ENCODE measurements at regions not wholly inside any gene's neighbourhood (a gene's known extent, or its start where the extent isn't known, plus 50 kb on each side); places are given as distances from the start of the nearest gene placed in this dataset.

GRCh38 chr3:98980915-98981596, 79.6 kb upstream of the DCBLD2 start:
- DNase-seq, result no peak

DNA sequence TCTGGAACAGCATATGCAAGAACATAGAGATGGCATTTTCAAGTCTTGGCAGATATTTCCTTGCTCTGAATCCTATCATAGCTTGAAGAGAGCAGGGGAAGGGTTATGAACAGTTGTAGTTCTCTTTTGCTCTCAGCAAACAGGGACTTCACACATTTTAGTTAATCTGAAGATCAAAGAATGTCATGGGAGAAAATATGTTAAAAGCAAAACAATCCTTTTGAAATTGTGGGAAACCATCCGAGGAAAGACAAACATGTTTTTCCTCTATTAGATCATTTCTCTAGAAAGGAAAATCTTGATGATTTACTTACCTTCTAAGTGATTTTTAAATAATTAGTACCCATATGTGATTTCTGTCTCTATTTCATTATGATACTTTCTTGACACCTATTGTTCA, 77.8 kb upstream of the DCBLD2 start:
- no peak for DNase-seq

- DNase-seq, result no peak
These were observed 76.7 kb upstream of the DCBLD2 start for GRCh38 chr3:98978068-98978811.

DNA sequence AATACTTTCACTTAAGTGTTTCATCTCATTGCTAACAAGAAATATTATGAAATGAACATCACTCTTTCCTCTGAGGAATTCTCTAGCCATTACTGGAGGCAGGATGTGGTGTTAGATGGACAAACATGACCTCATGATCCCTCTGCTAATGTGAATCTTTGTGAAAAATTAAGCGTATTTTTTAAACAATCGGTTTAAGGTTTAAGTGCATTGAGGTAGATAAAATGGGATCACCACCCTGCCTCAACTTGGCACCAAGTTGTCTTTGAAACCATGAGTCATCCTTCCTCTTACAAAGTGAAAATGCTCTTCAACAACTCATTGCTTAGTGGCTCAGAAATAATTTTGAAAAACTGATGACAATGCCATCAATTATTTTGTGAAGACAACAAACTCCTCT, 76.0 kb upstream of the DCBLD2 start:
- DNase-seq, result no peak

GRCh38 chr3:98974442-98974841, 72.9 kb upstream of the DCBLD2 start:
- no peak for DNase-seq

GRCh38 chr3:98972720-98973119, 71.2 kb upstream of the DCBLD2 start:
- DNase-seq, result no peak

DNA sequence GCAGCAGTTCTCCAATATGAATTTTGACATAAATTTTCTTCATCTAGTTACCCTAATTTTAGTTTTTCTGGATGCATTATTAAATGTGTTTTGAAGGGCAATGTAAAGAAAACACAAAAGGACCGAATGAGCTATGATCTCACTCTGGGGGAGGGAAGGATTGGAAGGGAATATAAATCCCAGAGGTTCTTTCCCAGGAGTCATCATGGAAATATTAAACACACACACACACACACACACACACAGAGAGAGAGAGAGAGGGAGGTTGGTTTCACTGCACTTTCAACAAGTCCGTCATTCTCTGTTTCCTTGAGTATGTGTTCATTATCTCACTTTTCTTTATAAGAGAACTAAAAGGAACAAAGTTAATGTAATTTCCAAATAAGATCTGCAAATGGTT, 70.7 kb upstream of the DCBLD2 start:
- no peak for DNase-seq

- DNase-seq, result no peak
These were observed 69.7 kb upstream of the DCBLD2 start for GRCh38 chr3:98971169-98971681.

- DNase-seq, result no peak
These were observed 67.8 kb upstream of the DCBLD2 start for GRCh38 chr3:98969295-98969694.

GRCh38 chr3:98968824-98969223, 67.3 kb upstream of the DCBLD2 start:
- DNase-seq, result no peak

DNA sequence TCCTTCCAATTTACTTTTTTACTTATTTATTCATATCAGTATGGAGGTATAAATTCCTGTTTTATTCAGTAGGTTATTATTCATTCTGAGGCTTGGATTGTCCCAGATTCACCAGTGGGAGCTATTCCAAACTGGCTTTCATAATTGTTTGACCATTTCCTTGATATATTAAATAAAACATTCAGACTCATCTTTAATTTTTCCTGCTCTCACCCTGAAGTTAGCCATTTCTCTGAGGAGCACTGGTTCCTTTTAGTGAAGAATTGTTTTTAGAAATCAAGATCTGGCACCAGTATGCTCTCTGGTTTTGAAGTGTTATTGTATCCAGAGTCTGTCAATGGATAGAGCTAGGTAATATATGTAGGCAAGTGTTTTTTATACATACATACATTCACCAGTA, 66.9 kb upstream of the DCBLD2 start:
- no peak for DNase-seq

DNA sequence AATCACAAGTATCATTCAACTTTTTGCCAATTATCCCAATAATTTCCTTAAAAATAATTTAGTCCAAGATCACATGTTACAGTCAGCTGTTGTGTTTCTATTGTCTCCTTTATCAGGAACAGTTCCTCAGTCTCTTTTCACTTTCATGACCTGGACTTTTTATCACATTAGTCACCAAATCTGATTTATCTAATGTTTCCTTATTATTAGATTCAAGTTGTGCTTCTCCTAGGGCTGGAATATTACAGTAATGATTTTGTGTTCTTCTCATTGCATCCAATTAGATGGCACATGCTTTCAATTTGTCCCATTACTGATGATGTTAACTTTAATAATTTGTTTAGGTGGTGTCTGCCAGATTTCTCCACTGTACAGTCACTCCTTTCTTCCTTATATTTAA, 66.3 kb upstream of the DCBLD2 start:
- DNase-seq, result no peak

DNA sequence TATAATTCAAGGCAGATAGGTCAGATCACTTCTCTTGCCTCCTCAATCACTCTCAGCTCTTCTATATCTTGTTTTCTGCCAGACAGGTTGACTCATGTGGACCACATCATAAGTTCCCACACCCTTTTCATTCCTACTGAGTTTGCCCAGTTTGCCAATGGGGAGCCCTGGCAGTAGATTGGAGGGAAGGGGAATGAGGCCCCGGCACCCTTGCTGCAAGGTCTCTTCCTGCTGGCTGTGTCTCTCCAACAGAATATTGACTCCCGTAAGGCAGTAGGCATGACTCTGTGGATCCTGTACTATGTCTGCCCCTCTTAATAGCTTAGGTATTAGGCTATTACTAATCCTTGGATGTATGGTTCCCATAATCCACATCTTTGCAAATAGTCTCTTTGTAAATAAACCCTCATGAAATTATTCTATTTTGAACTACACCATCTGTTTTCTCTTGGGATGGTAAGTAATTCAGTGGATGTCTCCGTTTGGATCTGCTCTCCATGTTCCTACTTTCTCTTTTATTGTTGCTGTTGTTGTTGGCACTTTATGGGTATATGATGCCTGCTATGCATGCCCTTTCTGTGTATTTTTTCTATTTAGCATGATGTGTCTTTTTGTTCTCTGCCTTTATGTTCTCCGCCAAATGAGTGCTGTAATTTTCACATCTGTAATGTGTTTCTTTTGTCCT, 65.5 kb upstream of the DCBLD2 start:
- no peak for DNase-seq

DNA sequence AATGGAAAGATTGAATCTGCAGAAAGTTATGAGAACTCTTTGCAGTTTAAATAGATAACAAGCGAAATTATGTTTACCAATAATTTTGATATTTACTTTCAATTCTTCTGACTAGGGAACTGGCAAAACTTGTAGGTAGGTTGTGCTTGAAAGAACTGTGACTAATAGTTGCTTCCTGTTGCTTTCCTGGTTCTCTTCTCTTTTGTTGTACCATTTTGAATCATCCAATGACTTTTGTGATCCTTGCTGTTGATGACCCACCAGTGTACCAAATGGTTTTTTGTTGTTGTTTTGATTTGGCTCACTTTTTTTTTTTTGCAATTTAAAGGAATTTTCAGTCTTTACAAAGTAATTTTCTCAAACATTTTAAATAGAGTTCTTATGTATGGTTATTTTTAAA, 64.9 kb upstream of the DCBLD2 start:
- no peak for DNase-seq

DNA sequence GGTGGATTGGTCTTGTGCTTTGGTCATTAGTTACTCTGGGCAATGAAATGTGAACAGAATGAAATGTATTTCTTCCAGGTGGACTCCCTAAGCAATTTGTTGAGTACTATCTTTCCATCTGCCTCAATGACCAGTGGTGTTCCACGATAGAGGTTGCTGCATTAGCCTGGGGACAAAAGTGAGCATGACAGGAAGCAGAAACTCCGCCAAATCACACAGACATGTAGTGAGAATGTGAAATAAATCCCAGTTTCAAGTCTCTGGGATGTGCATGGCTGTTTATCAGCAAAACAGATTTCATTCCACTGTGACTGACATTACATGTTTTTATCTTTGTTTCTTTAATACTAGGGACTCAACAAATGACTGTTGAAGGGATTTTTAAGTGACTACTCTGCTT, 63.3 kb upstream of the DCBLD2 start:
- no peak for DNase-seq

- DNase-seq, result no peak
These were observed 62.1 kb upstream of the DCBLD2 start for GRCh38 chr3:98963546-98963945.

GRCh38 chr3:98962951-98963350, 61.5 kb upstream of the DCBLD2 start:
- no peak for DNase-seq

DNA sequence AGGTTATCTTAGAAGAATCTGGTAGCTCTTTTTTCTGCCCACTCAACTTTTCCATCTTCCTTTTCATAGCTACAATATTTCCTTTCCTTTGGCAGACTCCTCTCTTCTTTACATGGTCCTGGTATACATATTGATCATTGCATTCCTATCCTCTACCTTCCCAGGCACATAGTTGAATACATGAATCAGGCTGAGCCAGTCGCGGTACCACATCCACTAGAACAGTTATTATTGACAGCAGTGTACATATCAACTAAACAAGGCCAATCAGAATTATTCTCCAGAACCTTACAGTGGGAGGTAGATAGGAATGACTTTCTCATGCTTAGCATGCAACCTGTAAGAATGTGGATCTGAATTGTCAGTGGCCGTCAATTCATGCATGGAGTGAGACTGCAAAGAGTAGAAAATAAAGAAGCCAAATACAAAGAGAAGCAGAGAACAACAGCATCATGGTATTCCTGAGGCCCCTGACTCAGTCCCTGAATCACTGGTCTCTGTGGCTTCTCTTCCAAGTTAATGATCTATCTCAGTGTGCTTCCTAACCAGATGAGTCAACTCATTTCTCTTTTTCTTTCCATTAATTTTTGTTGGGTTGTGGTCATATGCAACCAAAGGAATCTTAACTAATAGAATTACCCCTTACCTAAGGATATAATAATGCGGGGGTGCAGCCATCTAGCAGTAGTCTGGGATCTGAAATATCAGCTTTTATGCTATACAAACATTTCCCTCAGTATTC, 60.9 kb upstream of the DCBLD2 start:
- no peak for DNase-seq

DNA sequence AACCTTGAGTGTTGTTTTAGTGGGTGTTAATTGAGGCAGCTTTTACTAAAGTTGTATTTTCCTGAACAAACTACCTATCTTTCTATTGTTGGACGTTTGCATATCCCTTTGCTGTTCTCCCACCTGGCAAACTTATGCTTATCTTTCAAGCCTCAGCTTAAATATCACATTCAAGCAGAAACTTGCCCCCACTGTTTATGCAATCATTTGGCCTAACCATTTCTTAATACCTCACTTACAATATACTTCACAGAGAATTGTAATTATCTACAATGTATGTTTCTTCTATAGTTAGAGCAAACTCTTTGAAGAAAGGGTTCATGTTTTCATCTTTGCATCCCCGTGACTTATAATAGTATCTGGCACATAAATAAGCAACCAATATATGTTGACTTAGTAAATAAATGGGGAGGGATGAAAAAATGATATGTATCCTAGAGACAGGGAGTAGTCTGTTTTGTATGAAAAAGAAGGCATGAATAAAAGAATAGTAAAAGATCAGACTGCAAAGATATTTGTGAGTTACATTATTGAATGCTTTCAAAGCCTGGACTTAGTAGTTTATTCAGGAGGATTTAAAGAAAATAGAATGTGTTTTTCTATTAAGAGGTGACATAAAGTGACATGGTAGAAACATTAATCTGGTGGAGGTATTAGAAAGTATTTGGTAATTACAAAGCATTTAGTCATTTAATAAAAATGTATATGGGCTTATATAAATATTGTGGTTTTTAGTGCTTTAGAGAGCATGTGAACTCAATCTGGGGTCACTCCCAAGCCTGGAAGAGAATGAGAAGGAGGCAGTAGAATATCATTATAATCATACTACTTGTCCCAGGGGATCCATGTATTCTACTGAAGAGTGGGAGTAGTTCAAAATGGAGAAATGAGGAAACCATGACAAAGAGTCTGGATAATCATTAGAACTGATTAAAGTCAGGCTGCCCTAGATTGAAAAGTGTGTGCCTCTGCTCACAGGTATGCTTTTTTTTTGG, 60.0 kb upstream of the DCBLD2 start:
- no peak for DNase-seq

- no peak for DNase-seq
These were observed 56.2 kb upstream of the DCBLD2 start for GRCh38 chr3:98957681-98958080.

- DNase-seq, result no peak
These were observed 54.5 kb upstream of the DCBLD2 start for GRCh38 chr3:98956008-98956407.

Data from NCI-H187 (cell line).